ENCODE measurements at regions not wholly inside any gene's neighbourhood (a gene's known extent, or its start where the extent isn't known, plus 50 kb on each side); places are given as distances from the start of the nearest gene placed in this dataset.
A peak's percentile ranks its signal among the peaks of the same experiment; 100 is the strongest.

GRCh38 chr12:84362552-84362897 is 550.1 kb downstream of the SLC6A15 start:
- DNase-seq: no peak

- DNase-seq: no peak
Observed at GRCh38 chr12:84361651-84362551, 550.7 kb downstream of the SLC6A15 start.

- DNase-seq: no peak
Observed at GRCh38 chr12:84357314-84357713, 555.3 kb downstream of the SLC6A15 start.

GRCh38 chr12:84356224-84356623 is 556.4 kb downstream of the SLC6A15 start:
- DNase-seq: no peak

- no peak for DNase-seq
Observed at GRCh38 chr12:84355561-84355960, 557.0 kb downstream of the SLC6A15 start.

- DNase-seq: no peak
Observed at GRCh38 chr12:84348582-84348981, 564.0 kb downstream of the SLC6A15 start.

GRCh38 chr12:84341467-84342193 is 571.0 kb downstream of the SLC6A15 start:
- DNase-seq: no peak

GRCh38 chr12:84336231-84336630 is 576.4 kb downstream of the SLC6A15 start:
- DNase-seq: no peak

GRCh38 chr12:84329938-84330337 is 582.7 kb downstream of the SLC6A15 start:
- DNase-seq: peak; percentile 27 to 66

- no peak for DNase-seq
Observed at GRCh38 chr12:84315926-84316325, 596.7 kb downstream of the SLC6A15 start.

- DNase-seq: no peak
Observed at GRCh38 chr12:84313323-84313675, 599.3 kb downstream of the SLC6A15 start.

GRCh38 chr12:84308211-84308610 is 604.4 kb downstream of the SLC6A15 start:
- no peak for DNase-seq

- no peak for DNase-seq
Observed at GRCh38 chr12:84305144-84305543, 607.5 kb downstream of the SLC6A15 start.

- no peak for DNase-seq
Observed at GRCh38 chr12:84294246-84294645, 618.4 kb downstream of the SLC6A15 start.

GRCh38 chr12:84290168-84290567 is 622.4 kb downstream of the SLC6A15 start:
- DNase-seq: no peak

- DNase-seq: no peak
Observed at GRCh38 chr12:84277986-84278385, 634.6 kb downstream of the SLC6A15 start.

- no peak for DNase-seq
Observed at GRCh38 chr12:84276215-84276614, 636.4 kb downstream of the SLC6A15 start.

- DNase-seq: no peak
Observed at GRCh38 chr12:84272324-84272723, 640.3 kb downstream of the SLC6A15 start.

GRCh38 chr12:84270470-84271140 is 642.0 kb downstream of the SLC6A15 start:
- peak in 1 of 2 experiments; percentile 5 for DNase-seq

GRCh38 chr12:84247931-84248330 is 664.7 kb downstream of the SLC6A15 start:
- DNase-seq: no peak

GRCh38 chr12:84243686-84244085 is 668.9 kb downstream of the SLC6A15 start:
- DNase-seq: no peak

- no peak for DNase-seq
Observed at GRCh38 chr12:84222841-84223240, 689.8 kb downstream of the SLC6A15 start.

- DNase-seq: no peak
Observed at GRCh38 chr12:84218406-84218805, 694.2 kb downstream of the SLC6A15 start.

GRCh38 chr12:84201976-84202375 is 710.6 kb downstream of the SLC6A15 start:
- DNase-seq: no peak
